SK-N-SH (cell line): ENCODE measurements at regions not wholly inside any gene's neighbourhood (a gene's known extent, or its start where the extent isn't known, plus 50 kb on each side); places are given as distances from the start of the nearest gene placed in this dataset.

ENCODE experiments used
- ELF1 ChIP-seq: IDR thresholded peaks from 2 replicates; pipeline ENCODE4 v1.4.0; 2012
- EZH2phosphoT487 ChIP-seq: fragments of 200-600 bp; sonication (generic); IDR thresholded peaks from 2 replicates; pipeline ENCODE4 v1.6.1; 2017; ENCODE audit warnings: low read depth, mixed run types, mild to moderate bottlenecking, antibody characterized with exemption, moderate library complexity, borderline replicate concordance
- NRF1 ChIP-seq: IDR thresholded peaks from 2 replicates; pipeline ENCODE4 v1.6.1; 2012; ENCODE audit warnings: low read depth, mild to moderate bottlenecking, low read length
- POLR2AphosphoS5 ChIP-seq: IDR thresholded peaks from 2 replicates; pipeline ENCODE4 v1.6.1; 2012; ENCODE audit warnings: low read depth, low read length
- RAD21 ChIP-seq: IDR thresholded peaks from 2 replicates; pipeline ENCODE4 v1.6.1; 2012; ENCODE audit warnings: mild to moderate bottlenecking, low read length
- RCOR1 ChIP-seq: fragments of 150-350 bp; IDR thresholded peaks from 2 replicates; pipeline ENCODE4 v1.6.1; 2017; ENCODE audit warnings: antibody characterized with exemption, low read length
- RFX5 ChIP-seq: IDR thresholded peaks from 2 replicates; pipeline ENCODE4 v1.6.1; 2012; ENCODE audit warnings: mild to moderate bottlenecking, improper control_type of control experiment, low read length
- SMC3 ChIP-seq: IDR thresholded peaks from 2 replicates; pipeline ENCODE4 v1.6.1; 2012; ENCODE audit warnings: low read depth, low read length, improper control_type of control experiment
- TAF1 ChIP-seq: IDR thresholded peaks from 2 replicates; pipeline ENCODE4 v1.6.1; 2012; ENCODE audit warnings: low read depth, mild to moderate bottlenecking, low read length, moderate library complexity, borderline replicate concordance
- TEAD4 ChIP-seq: IDR thresholded peaks from 2 replicates; pipeline ENCODE4 v1.4.0; 2012; ENCODE audit warnings: mild to moderate bottlenecking, borderline replicate concordance; ENCODE audit not compliant: insufficient read depth
- YY1 ChIP-seq: IDR thresholded peaks from 2 replicates; pipeline ENCODE4 v1.4.0; 2012; ENCODE audit warnings: low read depth, mild to moderate bottlenecking
- TF ChIP-seq, protein P1 (sequence below): fragments of 200-600 bp; sonication (generic); IDR thresholded peaks from 2 replicates; pipeline ENCODE4 v1.6.1; 2017; ENCODE audit warnings: antibody characterized with exemption, mild to moderate bottlenecking, moderate library complexity

DNA sequence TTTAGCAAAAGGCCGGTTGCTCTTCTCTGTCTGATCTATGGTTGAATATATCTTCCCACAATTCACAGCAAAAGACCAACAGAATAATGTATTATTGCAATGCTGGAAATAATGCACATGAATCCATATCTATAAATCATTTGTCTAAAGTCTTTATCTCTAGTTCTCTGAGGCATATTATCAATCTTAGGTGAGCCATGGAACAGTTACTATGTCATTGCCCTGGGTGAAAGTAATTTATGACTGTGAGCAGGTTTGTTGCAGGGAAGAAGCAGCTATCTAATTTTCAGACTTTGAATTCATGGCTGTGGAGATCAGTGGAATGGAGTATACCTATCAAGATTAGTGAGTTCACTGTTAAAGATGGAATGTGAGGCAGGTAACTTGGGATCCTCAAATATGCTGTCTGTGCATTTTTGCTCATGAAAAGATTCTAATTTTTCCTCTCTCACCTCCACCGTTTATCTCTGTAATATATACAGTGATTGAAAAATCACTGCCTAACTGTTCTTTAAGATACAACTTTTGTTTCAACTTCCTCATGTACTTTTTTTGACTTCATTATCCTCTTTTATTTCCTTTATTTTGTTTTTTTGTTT lies 256.8 kb upstream of the ARSJ start:
- no peak for TF ChIP-seq TAF1
- TF ChIP-seq SMC3: no peak
- TF ChIP-seq, protein P1, sequence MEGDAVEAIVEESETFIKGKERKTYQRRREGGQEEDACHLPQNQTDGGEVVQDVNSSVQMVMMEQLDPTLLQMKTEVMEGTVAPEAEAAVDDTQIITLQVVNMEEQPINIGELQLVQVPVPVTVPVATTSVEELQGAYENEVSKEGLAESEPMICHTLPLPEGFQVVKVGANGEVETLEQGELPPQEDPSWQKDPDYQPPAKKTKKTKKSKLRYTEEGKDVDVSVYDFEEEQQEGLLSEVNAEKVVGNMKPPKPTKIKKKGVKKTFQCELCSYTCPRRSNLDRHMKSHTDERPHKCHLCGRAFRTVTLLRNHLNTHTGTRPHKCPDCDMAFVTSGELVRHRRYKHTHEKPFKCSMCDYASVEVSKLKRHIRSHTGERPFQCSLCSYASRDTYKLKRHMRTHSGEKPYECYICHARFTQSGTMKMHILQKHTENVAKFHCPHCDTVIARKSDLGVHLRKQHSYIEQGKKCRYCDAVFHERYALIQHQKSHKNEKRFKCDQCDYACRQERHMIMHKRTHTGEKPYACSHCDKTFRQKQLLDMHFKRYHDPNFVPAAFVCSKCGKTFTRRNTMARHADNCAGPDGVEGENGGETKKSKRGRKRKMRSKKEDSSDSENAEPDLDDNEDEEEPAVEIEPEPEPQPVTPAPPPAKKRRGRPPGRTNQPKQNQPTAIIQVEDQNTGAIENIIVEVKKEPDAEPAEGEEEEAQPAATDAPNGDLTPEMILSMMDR: no peak
- TF ChIP-seq YY1: no peak
- TF ChIP-seq RAD21: no peak
- no peak for TF ChIP-seq RCOR1
- no peak for TF ChIP-seq EZH2phosphoT487
- TF ChIP-seq ELF1: no peak
- no peak for TF ChIP-seq TEAD4
- no peak for TF ChIP-seq POLR2AphosphoS5
- no peak for TF ChIP-seq NRF1
- TF ChIP-seq RFX5: no peak
